Spleen (tissue), 11 donors: ENCODE measurements at regions not wholly inside any gene's neighbourhood (a gene's known extent, or its start where the extent isn't known, plus 50 kb on each side); places are given as distances from the start of the nearest gene placed in this dataset.

Source experiments
- DNase-seq: peaks from one replicate; pipeline ENCODE4 v3.0.0-alpha.2; 2020
- H3K27ac ChIP-seq, 8 donors: fragments of 200-600 bp; sonication (generic) in 7 of 8; 1 replicate in 4 of 8; 2 replicates in 4 of 8; pipeline versions ENCODE4 v1.5.0 to v1.8.0; 2016 to 2021; ENCODE audit warnings: inconsistent platforms in 4 of 8, mild to moderate bottlenecking in 4 of 8, moderate library complexity in 1 of 8
- H3K27me3 ChIP-seq, 7 donors: fragments of 200-600 bp; sonication (generic) in 6 of 7; replicated peaks in 1 of 7; 1 replicate in 4 of 7; 2 replicates in 3 of 7; pipeline versions ENCODE4 v1.5.0 to v1.8.0; 2016 to 2021; ENCODE audit warnings: inconsistent platforms in 3 of 7, mild to moderate bottlenecking in 1 of 7
- H3K36me3 ChIP-seq, 6 donors: fragments of 200-600 bp; sonication (generic) in 5 of 6; 1 replicate in 4 of 6; 2 replicates in 2 of 6; pipeline versions ENCODE4 v1.5.0 to v1.8.0; 2016 to 2021; ENCODE audit warnings: inconsistent platforms in 2 of 6
- H3K4me1 ChIP-seq, 6 donors: fragments of 200-600 bp; sonication (generic) in 5 of 6; 1 replicate in 3 of 6; 2 replicates in 3 of 6; pipeline versions ENCODE4 v1.5.0 to v1.8.0; 2016 to 2021; ENCODE audit warnings: inconsistent platforms in 3 of 6
- H3K4me3 ChIP-seq, 8 donors: fragments of 200-600 bp; sonication (generic) in 7 of 8; 1 replicate in 4 of 8; 2 replicates in 4 of 8; pipeline versions ENCODE4 v1.5.0 to v1.8.0; 2016 to 2021; ENCODE audit warnings: inconsistent platforms in 4 of 8, mild to moderate bottlenecking in 4 of 8, moderate library complexity in 2 of 8
- H3K9me3 ChIP-seq, 8 donors: fragments of 200-600 bp; sonication (generic) in 7 of 8; 1 replicate in 4 of 8; 2 replicates in 4 of 8; pipeline versions ENCODE4 v1.5.0 to v1.8.0; 2016 to 2021; ENCODE audit warnings: inconsistent platforms in 4 of 8
- POLR2A ChIP-seq, 3 donors: fragments of 450-650 bp; IDR thresholded peaks; one replicate each; pipeline ENCODE4 v1.5.1; 2017; ENCODE audit warnings: antibody characterized with exemption in 3 of 3, mild to moderate bottlenecking in 1 of 3
- POLR2AphosphoS5 ChIP-seq, 3 donors: sonication (generic); formaldehyde crosslinking; IDR thresholded peaks; one replicate each; pipeline ENCODE4 v1.5.1; 2017; ENCODE audit warnings: antibody characterized with exemption in 3 of 3
- WGBS, 5 donors: extraction: QIAGEN DNeasy Blood & Tissue Kit in 3 of 5; methylation state at CpG; one replicate each; pipeline versions ENCODE4 v1.1.5 to v1.1.7; 2013 to 2018; 5-methylcytosine and 5-hydroxymethylcytosine counted together
- intact Hi-C: fragments of 100-400 bp; cut with DNase I; formaldehyde crosslinking; loops from one replicate; pipeline ENCODE4 v1.15.0; 2023; ENCODE audit warnings: low total_unique reads
- TF ChIP-seq, protein P1 (sequence below), 11 experiments: fragments of 200-600 bp in 7 of 11; fragments of 450-650 bp in 4 of 11; sonication (generic) in 4 of 11; IDR thresholded peaks in 8 of 11; conservative IDR thresholded peaks in 3 of 11; 1 replicate in 7 of 11; 2 replicates in 4 of 11; pipeline versions ENCODE4 v1.4.0 to v1.8.0; 2016 to 2021; ENCODE audit warnings: antibody characterized with exemption in 11 of 11, inconsistent platforms in 4 of 11, mild to moderate bottlenecking in 1 of 11
- donor health status: healthy with polysubstance abuse.
- donor health status: DM: no; HTN: no; CAD: no; lungs with moderate emphysema.
- donor health status: DM: no; HTN: no; CAD: no.
- donor health status: Bipolar disorder and iron deficiency.
- donor health status: healthy.
- donor health status: DM: no; HTN: no; CAD: no.
- donor health status: DM: yes; HTN: yes; CAD: no.

DNA sequence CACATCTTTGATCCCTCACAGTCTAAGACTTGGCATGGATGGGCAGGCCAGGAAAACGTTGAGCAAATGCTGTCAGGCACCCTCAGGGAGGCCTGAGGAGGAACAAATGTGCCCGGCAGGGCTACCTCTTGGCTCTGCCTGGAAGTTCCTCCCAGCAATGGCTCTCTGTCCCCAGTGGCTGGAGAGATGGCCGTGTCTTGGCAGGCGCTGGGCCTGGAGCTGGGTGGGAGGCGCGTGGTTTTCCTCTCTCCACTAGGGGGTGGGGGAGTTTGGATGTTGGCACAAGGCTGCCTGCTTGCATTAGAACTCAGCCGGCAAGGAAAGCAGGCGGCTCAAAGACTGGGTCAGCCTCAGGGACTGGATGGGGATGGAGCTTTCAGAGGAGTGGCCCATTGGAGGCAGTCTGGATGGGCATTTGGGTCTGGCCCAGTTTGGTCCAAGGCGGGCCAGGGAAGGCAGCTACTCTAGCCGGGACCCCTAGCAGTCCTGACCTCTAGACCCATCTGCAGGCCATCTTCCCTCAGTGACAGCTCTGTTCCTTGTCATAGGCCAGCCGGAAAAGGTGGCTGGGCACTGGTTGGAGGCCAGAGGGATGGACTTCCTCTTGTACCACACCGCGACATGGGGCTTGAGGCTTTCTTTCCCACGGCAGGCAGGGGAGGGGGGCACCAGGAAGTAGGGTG, 68.2 kb upstream of the STC2 start:
- no peak overlapping the region for H3K4me3 ChIP-seq
- WGBS, 5 donors = 64 to 77% (median 75%) methylated on average over 11 to 14 of the region's 14 CpGs
- no peak for DNase-seq

DNA sequence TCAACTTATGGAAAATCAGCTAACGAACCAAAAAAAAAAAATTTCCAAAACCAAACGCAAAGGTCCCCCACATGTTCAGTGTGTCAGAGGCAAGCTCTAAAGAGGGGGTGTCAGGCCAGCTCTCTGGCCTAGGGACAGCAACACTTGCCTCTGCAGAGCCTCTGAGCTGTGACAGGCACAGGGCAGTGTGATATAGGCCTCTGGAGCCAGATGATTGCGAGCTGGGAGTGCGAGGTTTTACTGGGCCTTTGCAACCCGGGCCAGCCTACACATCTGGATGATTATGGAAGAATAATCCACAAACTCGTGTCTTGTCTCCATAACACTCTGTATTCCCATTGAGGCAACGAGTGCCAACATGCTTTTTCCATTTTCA, 67.7 kb upstream of the STC2 start:
- H3K27me3 ChIP-seq = peaks cover 0 to 20% (median 0%) of the 10 kb centered on the region in 7 donors
- no peak for DNase-seq
- no peaks in the 10 kb centered on the region for H3K36me3 ChIP-seq
- peaks cover 0 to 16% (median 11%) of the 10 kb centered on the region in 8 donors for H3K9me3 ChIP-seq
- WGBS, 5 donors = 79 to 85% (median 82%) methylated on average over 7 of the region's 7 CpGs
- intact Hi-C loops = no loop called here
- no peak overlapping the region for H3K4me3 ChIP-seq
- no peak overlapping the region for H3K27ac ChIP-seq
- no peaks in the 10 kb centered on the region for H3K4me1 ChIP-seq
- no peak for TF ChIP-seq POLR2A (IDR thresholded peaks at IDR 0.05)
- TF ChIP-seq, protein P1, sequence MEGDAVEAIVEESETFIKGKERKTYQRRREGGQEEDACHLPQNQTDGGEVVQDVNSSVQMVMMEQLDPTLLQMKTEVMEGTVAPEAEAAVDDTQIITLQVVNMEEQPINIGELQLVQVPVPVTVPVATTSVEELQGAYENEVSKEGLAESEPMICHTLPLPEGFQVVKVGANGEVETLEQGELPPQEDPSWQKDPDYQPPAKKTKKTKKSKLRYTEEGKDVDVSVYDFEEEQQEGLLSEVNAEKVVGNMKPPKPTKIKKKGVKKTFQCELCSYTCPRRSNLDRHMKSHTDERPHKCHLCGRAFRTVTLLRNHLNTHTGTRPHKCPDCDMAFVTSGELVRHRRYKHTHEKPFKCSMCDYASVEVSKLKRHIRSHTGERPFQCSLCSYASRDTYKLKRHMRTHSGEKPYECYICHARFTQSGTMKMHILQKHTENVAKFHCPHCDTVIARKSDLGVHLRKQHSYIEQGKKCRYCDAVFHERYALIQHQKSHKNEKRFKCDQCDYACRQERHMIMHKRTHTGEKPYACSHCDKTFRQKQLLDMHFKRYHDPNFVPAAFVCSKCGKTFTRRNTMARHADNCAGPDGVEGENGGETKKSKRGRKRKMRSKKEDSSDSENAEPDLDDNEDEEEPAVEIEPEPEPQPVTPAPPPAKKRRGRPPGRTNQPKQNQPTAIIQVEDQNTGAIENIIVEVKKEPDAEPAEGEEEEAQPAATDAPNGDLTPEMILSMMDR (IDR thresholded peaks at IDR 0.05 in 8 of 11, conservative IDR thresholded peaks at IDR 0.05 in 3 of 11) = no peak

More for the DNA sequence above, 68.2 kb upstream of the STC2 start:
- Histone ChIP-seq H3K27me3 (peaks cover 0 to 14% (median 0%) of the 10 kb centered on the region in 7 donors), H3K9me3 (peaks cover 0 to 16% (median 11%) of the 10 kb centered on the region in 8 donors), H3K36me3 (no peaks in the 10 kb centered on the region), H3K27ac (no peak overlapping the region), H3K4me1 (no peaks in the 10 kb centered on the region)
- intact Hi-C loops = no loop called here
- TF ChIP-seq POLR2A (IDR thresholded peaks at IDR 0.05) (no peak), POLR2AphosphoS5 (IDR thresholded peaks at IDR 0.05) (no peak)
- TF ChIP-seq, protein P1 (IDR thresholded peaks at IDR 0.05 in 8 of 11, conservative IDR thresholded peaks at IDR 0.05 in 3 of 11) = no peak

DNA sequence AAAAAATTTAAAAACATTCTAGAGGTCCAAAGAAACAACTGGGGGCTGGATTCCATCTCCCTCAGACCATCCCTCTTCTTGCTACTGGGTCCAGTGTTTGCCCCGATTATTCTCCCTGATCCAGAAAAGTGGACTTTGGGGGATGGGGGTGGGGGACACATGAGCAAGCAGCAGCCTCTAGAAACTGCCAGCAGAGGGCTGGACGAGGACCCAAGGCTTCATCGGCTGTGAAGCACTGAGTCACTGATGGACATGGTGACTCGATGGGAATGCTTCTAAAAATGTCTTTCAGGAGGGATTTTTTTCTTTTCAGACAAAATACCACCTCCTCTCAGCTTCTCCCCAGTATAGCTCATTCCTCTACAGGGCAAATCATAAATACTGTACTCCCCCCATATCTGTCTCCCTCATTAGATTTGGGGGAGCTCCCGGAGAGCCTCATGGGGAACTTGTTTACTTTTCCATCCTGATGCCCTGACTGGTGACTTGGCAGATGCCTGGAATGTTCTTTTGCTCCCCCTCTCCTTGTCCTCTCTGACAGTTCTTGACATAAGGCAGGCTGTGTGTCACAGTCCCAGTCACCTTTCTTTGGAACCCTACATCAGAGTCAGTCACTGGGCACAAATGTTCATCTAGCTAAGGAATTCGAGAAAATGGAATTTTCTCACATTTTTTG, 67.2 kb upstream of the STC2 start:
- peaks cover 0 to 25% (median 0%) of the 10 kb centered on the region in 7 donors for H3K27me3 ChIP-seq
- TF ChIP-seq, protein P1 (IDR thresholded peaks at IDR 0.05 in 8 of 11, conservative IDR thresholded peaks at IDR 0.05 in 3 of 11) = no peak
- no peak for TF ChIP-seq POLR2AphosphoS5 (IDR thresholded peaks at IDR 0.05)
- TF ChIP-seq POLR2A (IDR thresholded peaks at IDR 0.05) = no peak
- H3K36me3 ChIP-seq = no peaks in the 10 kb centered on the region
- no peak overlapping the region for H3K4me3 ChIP-seq
- no peak overlapping the region for H3K27ac ChIP-seq
- peaks cover 0 to 16% (median 11%) of the 10 kb centered on the region in 8 donors for H3K9me3 ChIP-seq
- intact Hi-C loops = no loop called here
- WGBS, 5 donors = 74 to 81% (median 79%) methylated on average over 6 of the region's 6 CpGs
- H3K4me1 ChIP-seq = no peaks in the 10 kb centered on the region
- no peak for DNase-seq

DNA sequence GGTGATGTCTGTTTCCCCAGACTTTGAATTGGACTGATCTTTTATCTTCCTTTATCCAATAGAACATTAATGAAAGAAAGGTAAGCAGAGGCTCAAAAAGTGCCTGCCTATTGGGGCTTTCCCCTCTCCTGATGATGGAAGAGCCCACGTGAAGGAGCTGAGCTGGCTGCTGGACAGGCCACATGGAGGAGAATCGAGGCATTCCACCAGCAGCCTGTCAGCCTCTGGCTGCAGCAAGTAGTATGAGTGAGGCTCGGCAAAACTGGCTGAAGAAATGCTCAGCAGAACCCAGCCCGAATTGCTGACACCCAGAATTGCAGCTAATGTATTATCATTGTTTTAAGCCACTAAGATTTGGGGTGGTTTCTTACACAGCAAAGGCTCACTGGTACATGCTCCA, 66.5 kb upstream of the STC2 start:
- Histone ChIP-seq H3K36me3 (no peaks in the 10 kb centered on the region), H3K4me3 (no peak overlapping the region), H3K27me3 (peaks cover 0 to 32% (median 0%) of the 10 kb centered on the region in 7 donors), H3K9me3 (peaks cover 0 to 16% (median 11%) of the 10 kb centered on the region in 8 donors), H3K27ac (no peak overlapping the region), H3K4me1 (no peaks in the 10 kb centered on the region)
- intact Hi-C loops = no loop called here
- TF ChIP-seq, protein P1 (IDR thresholded peaks at IDR 0.05 in 8 of 11, conservative IDR thresholded peaks at IDR 0.05 in 3 of 11) = no peak
- no peak for TF ChIP-seq POLR2A (IDR thresholded peaks at IDR 0.05)
- DNase-seq = no peak
- 70 to 85% (median 80%) methylated on average over 4 of the region's 4 CpGs for WGBS, 5 donors
